H1 (cell line): ENCODE measurements at regions not wholly inside any gene's neighbourhood (a gene's known extent, or its start where the extent isn't known, plus 50 kb on each side); places are given as distances from the start of the nearest gene placed in this dataset.

Source experiments
- CBX8 ChIP-seq: fragments of 300-800, 300-1000 bp; sonication (generic); IDR thresholded peaks from 2 replicates; pipeline ENCODE4 v1.7.1; 2016; ENCODE audit warnings: low read depth, low read length, borderline replicate concordance
- CEBPB ChIP-seq: IDR thresholded peaks from 2 replicates; pipeline ENCODE4 v1.6.1; 2012; ENCODE audit warnings: low read depth, low read length
- FOSL1 ChIP-seq: IDR thresholded peaks from 2 replicates; pipeline ENCODE4 v1.6.1; 2011; ENCODE audit warnings: mild to moderate bottlenecking, low read depth, low read length, moderate library complexity; ENCODE audit not compliant: insufficient read depth
- GTF2F1 ChIP-seq: IDR thresholded peaks from 2 replicates; pipeline ENCODE4 v1.6.1; 2012; ENCODE audit warnings: low read depth, low read length, improper control_type of control experiment, borderline replicate concordance
- KDM1A ChIP-seq: fragments of 200-600, 300-600 bp; sonication (generic); IDR thresholded peaks from 2 replicates; pipeline ENCODE4 v1.7.1; 2016; ENCODE audit warnings: mild to moderate bottlenecking, low read length, borderline replicate concordance
- MAFK ChIP-seq: IDR thresholded peaks from 2 replicates; pipeline ENCODE4 v1.6.1; 2012; ENCODE audit warnings: low read depth, mild to moderate bottlenecking, improper control_type of control experiment, low read length
- NRF1 ChIP-seq: IDR thresholded peaks from 2 replicates; pipeline ENCODE4 v1.6.1; 2011; ENCODE audit warnings: mild to moderate bottlenecking, low read depth, low read length, improper control_type of control experiment
- POLR2A ChIP-seq, 2 experiments: IDR thresholded peaks; 1 replicate in 1 of 2; 2 replicates in 1 of 2; pipeline ENCODE4 v1.6.1; 2011; ENCODE audit warnings: low read depth in 2 of 2, low read length in 2 of 2, mild to moderate bottlenecking in 2 of 2; ENCODE audit errors: control extremely low read depth in 1 of 2
- SP1 ChIP-seq: IDR thresholded peaks from 2 replicates; pipeline ENCODE4 v1.6.1; 2011; ENCODE audit warnings: low read depth, low read length
- YY1 ChIP-seq: IDR thresholded peaks from 2 replicates; pipeline ENCODE4 v1.6.1; 2011; ENCODE audit warnings: low read depth, mild to moderate bottlenecking, low read length
- ZNF274 ChIP-seq: IDR thresholded peaks from 2 replicates; pipeline ENCODE4 v1.7.0; 2012; ENCODE audit warnings: low read length, borderline replicate concordance; ENCODE audit errors: extremely low read depth
- TF ChIP-seq, protein P1 (sequence below), 3 experiments: IDR thresholded peaks; 1 replicate in 2 of 3; 2 replicates in 1 of 3; pipeline versions ENCODE4 v1.5.1 to v1.6.1; 2011; ENCODE audit warnings: low read length in 3 of 3, mild to moderate bottlenecking in 3 of 3, inconsistent platforms in 2 of 3, low read depth in 1 of 3, moderate library complexity in 1 of 3; ENCODE audit not compliant: insufficient read depth in 1 of 3; ENCODE audit errors: control extremely low read depth in 1 of 3

DNA sequence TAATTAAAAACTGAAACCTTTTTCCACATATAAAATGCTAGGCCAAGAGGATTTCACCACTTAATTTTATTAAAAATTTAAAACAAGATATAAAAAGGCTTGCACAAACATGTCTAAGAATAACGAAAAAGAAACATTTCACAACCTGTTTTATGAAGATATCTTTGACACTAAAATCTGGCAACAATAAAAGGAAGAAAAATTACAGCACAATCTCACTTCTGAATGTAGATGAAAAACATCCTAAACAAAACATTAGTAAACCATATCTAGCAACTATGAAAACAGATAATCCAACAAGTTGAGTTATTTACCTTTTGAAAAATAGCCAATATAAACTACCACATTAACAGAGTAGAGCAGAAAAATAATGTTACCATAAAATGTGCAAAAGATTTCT is 185.4 kb upstream of the MMADHC start:
- TF ChIP-seq POLR2A (IDR thresholded peaks at IDR 0.05; ENCODE audit: control extremely low read depth in 1 of 2, low read depth in 2 of 2, low read length in 2 of 2) (no peak), NRF1 (no peak), FOSL1 (no peak), YY1 (no peak), MAFK (no peak), KDM1A (no peak), CEBPB (no peak), CBX8 (no peak), SP1 (no peak), ZNF274 (no peak), GTF2F1 (no peak)
- TF ChIP-seq, protein P1, sequence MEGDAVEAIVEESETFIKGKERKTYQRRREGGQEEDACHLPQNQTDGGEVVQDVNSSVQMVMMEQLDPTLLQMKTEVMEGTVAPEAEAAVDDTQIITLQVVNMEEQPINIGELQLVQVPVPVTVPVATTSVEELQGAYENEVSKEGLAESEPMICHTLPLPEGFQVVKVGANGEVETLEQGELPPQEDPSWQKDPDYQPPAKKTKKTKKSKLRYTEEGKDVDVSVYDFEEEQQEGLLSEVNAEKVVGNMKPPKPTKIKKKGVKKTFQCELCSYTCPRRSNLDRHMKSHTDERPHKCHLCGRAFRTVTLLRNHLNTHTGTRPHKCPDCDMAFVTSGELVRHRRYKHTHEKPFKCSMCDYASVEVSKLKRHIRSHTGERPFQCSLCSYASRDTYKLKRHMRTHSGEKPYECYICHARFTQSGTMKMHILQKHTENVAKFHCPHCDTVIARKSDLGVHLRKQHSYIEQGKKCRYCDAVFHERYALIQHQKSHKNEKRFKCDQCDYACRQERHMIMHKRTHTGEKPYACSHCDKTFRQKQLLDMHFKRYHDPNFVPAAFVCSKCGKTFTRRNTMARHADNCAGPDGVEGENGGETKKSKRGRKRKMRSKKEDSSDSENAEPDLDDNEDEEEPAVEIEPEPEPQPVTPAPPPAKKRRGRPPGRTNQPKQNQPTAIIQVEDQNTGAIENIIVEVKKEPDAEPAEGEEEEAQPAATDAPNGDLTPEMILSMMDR (IDR thresholded peaks at IDR 0.05; ENCODE audit: control extremely low read depth in 1 of 3, insufficient read depth in 1 of 3, low read depth in 1 of 3, low read length in 3 of 3): no peak
